ENCODE measurements at regions not wholly inside any gene's neighbourhood (a gene's known extent, or its start where the extent isn't known, plus 50 kb on each side); places are given as distances from the start of the nearest gene placed in this dataset.

DNA sequence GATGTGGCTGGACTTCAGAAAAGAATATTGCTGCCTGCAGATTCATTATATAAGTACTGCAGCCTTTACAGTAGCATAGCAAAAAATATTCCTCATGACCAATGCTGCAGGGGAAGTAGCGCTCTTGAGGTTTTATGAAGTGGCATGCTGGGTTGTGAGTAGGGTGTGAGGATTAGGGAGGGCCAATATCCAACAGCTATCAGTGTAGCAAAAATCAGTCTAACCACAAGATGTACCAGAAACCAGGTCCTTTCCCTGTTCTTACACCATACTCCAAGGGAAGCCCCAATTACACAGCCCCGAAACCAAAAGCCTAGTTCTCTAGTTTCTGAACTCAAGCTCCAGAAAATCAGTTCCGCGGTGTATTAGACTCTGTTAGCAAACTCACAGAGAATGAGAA, 1082.2 kb upstream of the DDX18 start:
- Histone ChIP-seq H3K79me2 (ENCODE audit: control insufficient read depth, insufficient read depth, low read length) (no peaks in the 10 kb centered on the region), H3K4me2 (ENCODE audit: insufficient read depth, low read length) (no peak overlapping the region), H3K9ac (replicated peaks; ENCODE audit: extremely low read depth, insufficient read depth, low read length) (no peak overlapping the region), H3K27me3 (ENCODE audit: control insufficient read depth in 2 of 2, insufficient read depth in 2 of 2, low read length in 2 of 2) (no peaks in the 10 kb centered on the region), H3K9me3 (replicated peaks; ENCODE audit: control insufficient read depth, insufficient read depth, low read length) (peaks cover 2% of the 10 kb centered on the region), H2AFZ (ENCODE audit: low read depth, low read length) (no peak overlapping the region), H3K4me1 (ENCODE audit: control insufficient read depth, extremely low read depth, insufficient read depth, low read length) (peaks cover 2% of the 10 kb centered on the region), H3K36me3 (ENCODE audit: control insufficient read depth in 2 of 2, extremely low read depth in 1 of 2, insufficient read depth in 2 of 2, low read length in 2 of 2) (no peaks in the 10 kb centered on the region), H4K20me1 (replicated peaks; ENCODE audit: control insufficient read depth, extremely low read depth, insufficient read depth, low read length) (no peaks in the 10 kb centered on the region), H3K4me3 (replicated peaks in 1 of 3; ENCODE audit: insufficient read depth in 1 of 3, low read depth in 1 of 3, low read length in 3 of 3) (no peak overlapping the region), H3K9me1 (replicated peaks; ENCODE audit: control insufficient read depth, extremely low read depth, insufficient read depth, low read length) (no peaks in the 10 kb centered on the region), H3K27ac (ENCODE audit: insufficient read depth, low read depth, low read length) (no peak overlapping the region)
- TF ChIP-seq, protein P1, sequence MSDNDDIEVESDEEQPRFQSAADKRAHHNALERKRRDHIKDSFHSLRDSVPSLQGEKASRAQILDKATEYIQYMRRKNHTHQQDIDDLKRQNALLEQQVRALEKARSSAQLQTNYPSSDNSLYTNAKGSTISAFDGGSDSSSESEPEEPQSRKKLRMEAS (IDR thresholded peaks at IDR 0.05; ENCODE audit: insufficient read depth, insufficient read length) = no peak
- TF ChIP-seq EZH2 (IDR thresholded peaks at IDR 0.05; ENCODE audit: borderline replicate concordance, low read depth, low read length, severe bottlenecking) = no peak
- intact Hi-C loops (cut with micrococcal nuclease) (no loop called here), dilution Hi-C loops (cut with MboI; ENCODE audit: extremely low pct_ligation_motif_present, low sequenced_read_pairs) (no loop called here)
- DNase-seq (ENCODE audit: low read depth, low spot score) = no peak
- ChIA-PET CTCF (no interaction called here), POLR2A (no interaction called here)
- FAIRE-seq = no peak
- no TSS peak for BruUV-seq (replicated peaks)

DNA sequence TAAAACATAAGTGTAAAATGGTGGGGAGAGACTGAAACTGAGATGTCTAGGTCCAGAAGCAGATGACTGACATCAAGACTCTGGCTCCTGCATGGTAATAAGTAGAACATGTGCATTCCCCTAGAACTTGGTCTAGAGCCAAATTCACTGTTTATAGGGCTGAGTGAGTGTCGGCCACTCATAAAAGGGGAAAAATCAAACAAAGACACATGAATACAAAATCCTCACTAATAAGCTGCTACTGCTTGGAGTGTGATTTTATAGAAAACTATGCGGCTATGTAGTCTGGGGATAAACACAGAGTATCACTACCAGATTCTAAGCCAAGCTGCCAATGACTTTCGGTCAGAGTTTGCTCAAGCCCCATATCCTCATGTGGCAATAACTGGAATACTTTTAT, 1080.8 kb upstream of the DDX18 start:
- intact Hi-C loops (cut with micrococcal nuclease) = no loop called here
- no peak overlapping the region for H3K27ac ChIP-seq (ENCODE audit: insufficient read depth, low read depth, low read length)
- H3K9ac ChIP-seq (replicated peaks; ENCODE audit: extremely low read depth, insufficient read depth, low read length) = no peak overlapping the region
- no peak for DNase-seq (ENCODE audit: low read depth, low spot score)
- H3K27me3 ChIP-seq (ENCODE audit: control insufficient read depth in 2 of 2, insufficient read depth in 2 of 2, low read length in 2 of 2) = no peaks in the 10 kb centered on the region
- H2AFZ ChIP-seq (ENCODE audit: low read depth, low read length) = no peak overlapping the region
- H3K9me1 ChIP-seq (replicated peaks; ENCODE audit: control insufficient read depth, extremely low read depth, insufficient read depth, low read length) = no peaks in the 10 kb centered on the region
- peaks cover 2% of the 10 kb centered on the region for H3K9me3 ChIP-seq (replicated peaks; ENCODE audit: control insufficient read depth, insufficient read depth, low read length)
- POLR2A ChIA-PET = no interaction called here
- FAIRE-seq = no peak
- no peak overlapping the region for H3K4me3 ChIP-seq (replicated peaks in 1 of 3; ENCODE audit: insufficient read depth in 1 of 3, low read depth in 1 of 3, low read length in 3 of 3)
- no TSS peak for BruUV-seq (replicated peaks)
- TF ChIP-seq POLR2A (IDR thresholded peaks at IDR 0.05; ENCODE audit: low read depth, low read length) (no peak), EZH2 (IDR thresholded peaks at IDR 0.05; ENCODE audit: borderline replicate concordance, low read depth, low read length, severe bottlenecking) (no peak), GATA2 (IDR thresholded peaks at IDR 0.05; ENCODE audit: insufficient read depth, insufficient read length, low read depth, low read length) (no peak), FOS (IDR thresholded peaks at IDR 0.05; ENCODE audit: borderline replicate concordance, insufficient read depth, low read length) (no peak), MYC (IDR thresholded peaks at IDR 0.05; ENCODE audit: low read depth, low read length) (no peak), JUN (IDR thresholded peaks at IDR 0.05; ENCODE audit: borderline replicate concordance, insufficient read depth, insufficient read length, low read depth) (no peak), POLR2AphosphoS5 (IDR thresholded peaks at IDR 0.05; ENCODE audit: insufficient read depth, low read depth, low read length) (no peak)
- TF ChIP-seq, protein P2, sequence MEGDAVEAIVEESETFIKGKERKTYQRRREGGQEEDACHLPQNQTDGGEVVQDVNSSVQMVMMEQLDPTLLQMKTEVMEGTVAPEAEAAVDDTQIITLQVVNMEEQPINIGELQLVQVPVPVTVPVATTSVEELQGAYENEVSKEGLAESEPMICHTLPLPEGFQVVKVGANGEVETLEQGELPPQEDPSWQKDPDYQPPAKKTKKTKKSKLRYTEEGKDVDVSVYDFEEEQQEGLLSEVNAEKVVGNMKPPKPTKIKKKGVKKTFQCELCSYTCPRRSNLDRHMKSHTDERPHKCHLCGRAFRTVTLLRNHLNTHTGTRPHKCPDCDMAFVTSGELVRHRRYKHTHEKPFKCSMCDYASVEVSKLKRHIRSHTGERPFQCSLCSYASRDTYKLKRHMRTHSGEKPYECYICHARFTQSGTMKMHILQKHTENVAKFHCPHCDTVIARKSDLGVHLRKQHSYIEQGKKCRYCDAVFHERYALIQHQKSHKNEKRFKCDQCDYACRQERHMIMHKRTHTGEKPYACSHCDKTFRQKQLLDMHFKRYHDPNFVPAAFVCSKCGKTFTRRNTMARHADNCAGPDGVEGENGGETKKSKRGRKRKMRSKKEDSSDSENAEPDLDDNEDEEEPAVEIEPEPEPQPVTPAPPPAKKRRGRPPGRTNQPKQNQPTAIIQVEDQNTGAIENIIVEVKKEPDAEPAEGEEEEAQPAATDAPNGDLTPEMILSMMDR (IDR thresholded peaks at IDR 0.05; ENCODE audit: extremely low read depth in 1 of 2, insufficient read depth in 1 of 2, low read depth in 1 of 2, low read length in 2 of 2) = no peak
- TF ChIP-seq, protein P1 (IDR thresholded peaks at IDR 0.05; ENCODE audit: insufficient read depth, insufficient read length) = no peak
- dilution Hi-C loops (cut with MboI; ENCODE audit: extremely low pct_ligation_motif_present, low sequenced_read_pairs) = no loop called here
- no peak overlapping the region for H3K4me2 ChIP-seq (ENCODE audit: insufficient read depth, low read length)
- no peaks in the 10 kb centered on the region for H3K36me3 ChIP-seq (ENCODE audit: control insufficient read depth in 2 of 2, extremely low read depth in 1 of 2, insufficient read depth in 2 of 2, low read length in 2 of 2)
- H3K4me1 ChIP-seq (ENCODE audit: control insufficient read depth, extremely low read depth, insufficient read depth, low read length) = peaks cover 6% of the 10 kb centered on the region
- H3K79me2 ChIP-seq (ENCODE audit: control insufficient read depth, insufficient read depth, low read length) = no peaks in the 10 kb centered on the region
- CTCF ChIA-PET = no interaction called here
- H4K20me1 ChIP-seq (replicated peaks; ENCODE audit: control insufficient read depth, extremely low read depth, insufficient read depth, low read length) = no peaks in the 10 kb centered on the region
